NCI-H146 treated with DMSO at 0.1 percent for 48 hours (cell line): ENCODE measurements at regions not wholly inside any gene's neighbourhood (a gene's known extent, or its start where the extent isn't known, plus 50 kb on each side); places are given as distances from the start of the nearest gene placed in this dataset.
A peak's percentile ranks its signal among the peaks of the same experiment; 100 is the strongest.
"Not testable (repeated sequence)": the region's sequence is repeated elsewhere in the genome, so short reads cannot be mapped to it uniquely, and the experiment has no call there.

Source experiments
- DNase-seq: peaks from one replicate; lab custom pipeline; 2025; ENCODE audit not compliant: unreplicated experiment; lab: John Stamatoyannopoulos, UW

DNA sequence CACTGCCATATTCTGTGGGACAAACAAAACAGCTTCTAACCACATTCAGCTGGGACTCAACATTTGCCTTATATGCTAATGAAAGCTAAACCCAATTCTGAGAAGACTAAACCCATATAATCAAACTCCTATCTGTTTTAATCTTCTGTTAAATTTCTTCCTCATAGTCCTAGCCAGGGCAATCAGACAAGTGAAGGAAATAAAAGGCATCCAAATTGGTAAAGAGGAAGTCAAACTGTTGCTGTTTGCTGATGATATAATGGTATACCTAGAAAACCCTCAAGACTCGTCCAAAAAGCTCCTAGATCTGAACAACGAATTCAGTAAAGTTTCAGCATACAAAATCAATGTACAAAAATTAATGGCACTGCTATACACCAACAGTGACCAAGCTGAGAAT, 157.1 kb downstream of the PHLDA1 start:
- DNase-seq, result no peak

DNA sequence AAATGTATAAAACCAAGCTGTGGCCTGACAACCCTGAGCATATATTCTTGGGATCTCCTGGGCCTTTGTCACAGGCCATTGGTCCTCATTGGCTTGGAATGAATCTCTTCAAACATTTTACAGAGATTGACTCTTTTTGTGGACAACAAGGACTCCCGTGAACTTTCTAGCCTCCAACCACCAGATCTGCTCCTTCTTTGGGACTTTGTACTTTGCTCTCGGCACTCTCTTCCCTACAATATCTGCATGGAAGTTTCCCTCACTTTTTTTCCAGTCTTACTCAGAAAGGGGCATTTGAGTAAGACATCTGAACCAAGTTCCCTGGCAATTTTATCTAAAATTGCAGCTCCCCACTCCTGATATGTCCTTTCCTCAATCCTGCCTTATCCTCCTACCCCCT, 158.8 kb downstream of the PHLDA1 start:
- no peak for DNase-seq

DNA sequence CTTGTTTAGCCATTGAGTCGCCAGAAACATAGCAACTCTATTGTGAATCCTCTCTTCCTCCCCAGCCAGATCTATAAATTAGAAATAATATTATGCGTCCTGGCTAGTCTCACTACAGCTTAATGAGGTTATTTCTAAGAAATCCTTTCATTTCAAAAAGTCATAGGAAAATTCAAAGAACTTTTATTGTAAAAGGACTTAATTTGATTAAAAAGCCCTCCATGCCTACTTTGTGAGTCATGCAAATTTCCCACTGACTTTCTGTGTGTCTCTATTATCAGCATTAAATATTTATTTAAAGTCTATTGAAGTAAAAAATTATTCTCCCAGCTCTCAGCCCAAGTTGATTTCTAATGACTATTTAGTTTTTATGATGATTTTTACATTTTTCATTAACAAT, 160.7 kb downstream of the PHLDA1 start:
- DNase-seq, result no peak

GRCh38 chr12:75868501-75868900, 163.1 kb downstream of the PHLDA1 start:
- no peak for DNase-seq

DNA sequence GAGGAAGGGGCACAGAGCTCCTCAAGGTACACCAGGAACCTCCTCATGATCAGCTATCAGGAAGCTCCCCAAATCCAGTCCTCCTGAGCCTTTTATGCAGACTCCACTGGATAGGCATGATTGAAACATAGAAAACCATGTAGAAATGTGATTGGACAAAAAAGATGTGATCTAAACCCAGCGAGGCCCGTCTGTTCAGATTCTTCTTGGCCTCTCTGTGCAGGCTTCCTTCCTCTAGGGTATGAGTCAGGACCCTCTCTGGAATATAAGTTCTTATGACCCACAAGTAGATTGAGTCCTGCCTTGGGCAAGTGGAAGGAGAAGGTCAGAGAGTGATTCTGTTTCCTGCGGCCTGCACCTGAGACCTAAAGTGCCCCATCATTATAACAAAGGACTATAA, 166.3 kb downstream of the PHLDA1 start:
- DNase-seq, result no peak

GRCh38 chr12:75864161-75864560, 167.4 kb downstream of the PHLDA1 start:
- no peak for DNase-seq

DNA sequence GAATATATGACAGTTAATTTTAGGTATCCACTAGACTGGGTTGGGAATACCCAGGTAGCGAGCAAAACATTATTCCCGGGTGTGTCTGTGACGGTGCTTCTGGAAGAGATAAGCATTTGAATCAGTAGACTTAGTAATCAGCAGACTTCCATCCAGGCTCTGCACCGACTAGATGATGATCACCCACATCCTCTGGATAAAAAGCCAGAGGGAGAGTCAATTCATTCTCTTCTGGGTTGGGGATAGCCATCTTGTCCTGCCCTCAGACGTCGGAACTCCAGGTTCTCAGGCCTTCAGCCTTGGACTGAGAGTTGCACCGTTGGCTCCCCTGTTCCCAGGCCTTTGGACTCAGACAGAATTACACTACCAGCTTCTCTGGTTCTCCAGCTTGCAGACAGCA, 168.0 kb downstream of the PHLDA1 start:
- DNase-seq, result no peak

- no peak for DNase-seq
Measured at GRCh38 chr12:75862692-75863471, 168.7 kb downstream of the PHLDA1 start.

DNA sequence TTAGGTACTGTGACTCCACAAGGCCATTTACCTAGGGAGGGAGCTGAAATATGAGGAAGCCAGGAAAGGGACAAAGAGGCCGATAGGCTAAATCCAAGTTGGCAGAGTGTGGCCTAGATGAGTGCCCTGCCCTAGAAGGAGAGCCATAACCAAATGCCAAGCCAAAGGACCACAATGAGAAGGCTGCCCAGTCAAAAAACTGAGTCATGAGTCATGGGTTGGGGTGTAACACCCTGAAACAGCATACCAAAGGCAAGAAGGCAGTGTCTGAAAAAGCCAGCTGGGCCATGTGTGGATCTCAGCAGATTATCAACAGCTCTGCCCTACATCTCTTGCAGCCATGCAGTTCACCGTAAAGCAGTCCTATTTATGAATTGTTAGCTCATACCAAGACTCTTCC, 171.7 kb downstream of the PHLDA1 start:
- no peak for DNase-seq

DNA sequence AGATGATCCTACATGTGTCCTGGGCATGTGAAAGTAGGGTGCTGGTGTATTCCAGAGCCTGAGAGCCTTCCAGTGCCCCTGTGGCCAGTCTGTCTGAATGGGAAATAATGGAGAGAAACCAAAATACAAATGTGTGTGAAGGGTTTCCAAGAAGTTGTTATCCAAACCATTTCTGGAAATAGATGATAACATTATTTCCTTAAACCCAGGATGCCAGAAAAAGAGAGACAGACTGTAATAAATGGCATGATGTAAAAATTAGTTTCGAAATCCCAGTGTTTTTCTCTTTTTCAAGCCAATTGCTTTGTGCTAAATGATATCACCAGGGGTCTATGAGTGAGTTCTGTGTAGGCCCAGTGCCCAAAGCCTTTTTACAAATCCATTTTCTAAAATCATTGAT, 175.3 kb downstream of the PHLDA1 start:
- no peak for DNase-seq

DNA sequence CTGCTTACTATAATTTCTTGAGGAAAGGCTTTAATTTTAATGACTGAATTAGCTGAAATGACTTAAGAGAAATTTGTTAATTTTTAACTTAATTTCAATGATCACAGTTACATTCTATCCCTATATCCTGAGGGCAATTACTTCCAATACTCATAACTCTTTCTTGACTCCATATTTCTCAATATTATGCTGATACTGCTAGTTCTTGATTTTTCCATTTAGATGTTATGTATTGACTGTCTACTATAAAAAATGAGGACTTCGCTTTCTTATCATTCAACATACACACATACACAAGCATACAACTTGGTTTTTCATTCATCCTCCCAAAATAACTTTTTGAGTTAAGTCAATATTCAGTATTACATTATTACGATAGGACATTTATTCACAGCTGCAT, 176.2 kb downstream of the PHLDA1 start:
- no peak for DNase-seq

DNA sequence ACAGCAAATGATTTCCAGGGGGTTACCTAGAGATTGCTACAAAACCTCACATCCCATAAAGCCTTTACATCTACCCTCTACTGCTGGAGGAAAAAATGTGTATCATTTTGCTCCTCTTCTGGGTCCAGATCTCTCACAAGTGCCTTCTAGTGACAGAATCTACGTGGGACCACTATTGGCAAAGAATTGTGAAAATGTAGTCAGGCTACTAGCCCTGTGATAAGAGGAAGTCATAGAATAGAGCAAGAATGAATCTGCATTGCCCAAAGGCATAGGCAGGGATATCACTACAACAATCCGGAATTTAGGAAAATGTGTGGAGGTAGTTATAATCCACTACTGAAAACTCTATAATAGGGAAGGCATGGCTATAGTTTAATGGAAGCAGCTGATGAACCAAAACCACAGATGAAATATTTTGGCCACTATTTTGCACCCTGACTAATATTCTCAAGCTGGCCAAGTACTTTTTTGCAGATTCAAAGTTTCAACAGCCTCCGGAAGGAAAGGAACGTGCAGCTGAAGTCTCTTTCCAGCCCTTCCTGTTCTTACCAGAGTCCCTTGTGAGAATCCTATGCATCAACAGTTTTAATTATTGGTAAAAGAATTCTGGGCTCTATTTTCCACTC, 176.8 kb downstream of the PHLDA1 start:
- no peak for DNase-seq

DNA sequence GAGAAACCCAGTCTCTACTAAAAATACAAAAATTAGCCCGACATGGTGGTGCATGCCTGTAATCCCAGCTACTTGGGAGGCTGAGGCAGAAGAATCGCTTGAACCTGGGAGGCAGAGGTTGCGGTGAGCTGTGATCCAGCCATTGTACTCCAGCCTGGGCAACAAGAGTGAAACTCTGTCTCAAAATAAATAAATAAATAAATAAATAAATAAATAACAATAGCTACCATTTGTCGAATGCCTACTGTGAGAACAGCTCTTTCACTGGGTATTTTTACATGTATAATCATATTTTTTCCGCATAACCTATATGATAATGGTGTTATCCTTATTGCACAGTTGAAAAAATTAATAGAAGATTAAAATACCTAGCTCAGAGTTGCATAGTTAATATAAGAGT, 177.4 kb downstream of the PHLDA1 start:
- not testable (repeated sequence) for DNase-seq

- DNase-seq, result no peak
Measured at GRCh38 chr12:75853626-75854025, 177.9 kb downstream of the PHLDA1 start.

DNA sequence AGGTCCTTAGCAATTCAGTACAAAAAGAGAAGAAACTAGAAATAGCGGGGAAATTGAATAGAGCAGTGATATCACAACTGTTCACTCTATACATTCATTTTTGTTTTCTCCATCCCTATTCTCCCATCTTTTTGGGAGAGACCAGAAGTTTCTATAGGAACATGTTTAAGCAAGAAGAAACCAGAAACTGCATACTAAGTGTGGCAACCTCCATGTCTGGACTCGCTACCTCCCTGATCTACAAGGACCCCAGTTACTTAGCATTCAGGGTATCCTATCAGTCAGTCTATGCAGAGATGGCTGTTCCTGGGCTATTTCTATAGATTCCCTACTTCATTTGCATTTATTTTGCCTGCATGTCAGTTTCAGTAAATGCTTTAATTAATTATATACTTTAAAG, 178.6 kb downstream of the PHLDA1 start:
- no peak for DNase-seq

GRCh38 chr12:75852143-75852542, 179.4 kb downstream of the PHLDA1 start:
- DNase-seq, result no peak

DNA sequence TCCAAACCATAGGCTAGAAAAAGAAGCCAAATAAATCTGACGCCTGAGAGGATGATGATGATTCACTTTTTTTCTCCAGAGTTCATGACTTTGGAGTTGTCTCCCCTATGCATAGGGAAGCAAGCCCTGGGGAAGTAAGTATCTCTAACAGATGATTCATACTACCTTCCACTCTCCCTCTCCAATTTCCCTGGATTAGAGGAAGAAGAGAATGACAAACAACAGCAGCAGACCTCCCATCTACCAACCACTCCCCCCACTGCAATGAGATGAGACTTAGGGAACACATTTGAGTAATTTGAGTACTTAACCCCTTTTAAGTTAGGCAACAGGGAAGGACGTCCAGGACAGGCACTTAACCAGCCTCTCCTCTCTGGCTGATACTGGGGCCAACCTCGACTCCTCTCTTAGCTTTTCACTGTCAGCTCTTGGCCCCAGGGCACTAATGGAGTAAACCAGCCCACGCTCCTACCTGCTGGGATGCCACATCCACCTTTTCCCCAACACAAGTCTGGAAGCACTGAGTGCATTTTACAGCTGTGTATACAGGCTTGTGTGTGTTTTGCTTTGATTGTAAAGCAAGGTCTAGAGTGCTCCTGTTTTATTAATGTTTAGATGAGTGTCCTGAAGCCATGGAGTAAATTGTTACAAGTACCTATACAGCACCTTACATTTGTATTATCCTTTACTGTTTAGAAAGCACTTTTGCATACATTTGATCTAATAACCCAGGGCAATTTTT, 180.7 kb downstream of the PHLDA1 start:
- DNase-seq, result peak; percentile 43

DNA sequence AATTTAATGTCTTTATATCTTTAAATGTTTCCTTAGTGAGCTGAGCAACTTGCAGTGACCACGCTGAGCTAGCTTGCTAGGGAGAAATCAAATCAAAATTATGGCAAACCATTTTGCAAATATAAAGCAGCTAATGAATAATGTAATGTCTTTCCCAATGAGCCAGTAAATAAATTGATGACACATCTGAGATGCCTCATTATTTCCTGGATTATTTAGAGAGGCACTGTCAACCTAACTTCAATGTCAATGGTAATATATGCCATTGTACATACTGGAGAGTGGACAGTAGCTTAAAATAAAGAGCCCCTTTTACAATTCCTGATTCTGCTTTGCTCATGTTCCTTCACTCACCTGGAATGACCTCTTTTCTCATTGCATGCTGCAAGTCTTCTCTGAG, 182.6 kb downstream of the PHLDA1 start:
- DNase-seq, result no peak

GRCh38 chr12:75848431-75848925, 183.1 kb downstream of the PHLDA1 start:
- no peak for DNase-seq

DNA sequence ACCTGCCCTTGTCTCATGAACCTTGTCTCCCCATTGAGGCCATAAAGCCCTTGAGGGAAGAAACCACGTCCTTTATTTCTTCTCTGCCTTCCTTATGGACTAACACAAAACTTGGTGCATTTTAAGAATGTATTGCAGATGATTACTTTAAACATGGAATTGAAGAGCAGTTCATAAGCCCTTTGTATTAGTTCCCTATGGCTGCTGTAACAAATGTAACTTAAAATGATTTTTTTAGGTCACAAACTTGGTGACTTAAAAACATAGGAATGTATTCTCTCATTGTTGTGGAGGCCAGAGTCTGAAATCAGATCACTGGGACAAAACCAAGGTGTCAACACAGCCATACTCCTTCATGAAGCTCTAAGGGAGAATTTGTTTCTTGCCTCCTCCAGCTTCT, 185.5 kb downstream of the PHLDA1 start:
- no peak for DNase-seq

DNA sequence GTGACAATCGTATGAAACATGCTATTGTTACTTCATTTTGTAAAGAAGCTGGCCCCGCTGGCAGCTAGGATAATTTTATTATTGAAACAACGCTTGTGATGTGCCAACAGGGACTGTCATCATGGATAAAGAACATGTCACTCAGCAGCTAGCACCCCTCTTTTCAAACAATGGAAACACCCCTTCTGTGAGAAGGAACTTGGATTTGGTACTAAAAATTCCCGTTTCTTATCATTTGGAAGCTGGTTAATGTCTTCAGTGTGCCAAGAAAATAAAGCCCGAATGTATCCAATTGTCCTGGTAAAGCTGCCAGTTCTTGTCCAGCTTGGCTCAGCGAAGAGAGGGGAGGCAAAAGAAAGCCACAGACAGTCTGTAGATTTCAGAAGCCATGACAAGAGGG, 186.6 kb downstream of the PHLDA1 start:
- DNase-seq, result no peak
